Astrocyte (in vitro differentiated cells and primary cell): ENCODE measurements at regions not wholly inside any gene's neighbourhood (a gene's known extent, or its start where the extent isn't known, plus 50 kb on each side); places are given as distances from the start of the nearest gene placed in this dataset.

Experiments
- CTCF ChIP-seq: IDR thresholded peaks from 2 replicates; pipeline ENCODE4 v1.5.1; 2011; ENCODE audit warnings: low read depth, mild to moderate bottlenecking, inconsistent platforms, low read length, moderate library complexity; ENCODE audit not compliant: insufficient read depth
- EZH2 ChIP-seq: IDR thresholded peaks from 2 replicates; pipeline ENCODE4 v1.6.1; 2012; ENCODE audit warnings: mild to moderate bottlenecking, low read length, inconsistent platforms; ENCODE audit not compliant: insufficient read depth

- no peak for TF ChIP-seq CTCF
- no peak for TF ChIP-seq EZH2
These were observed 517.8 kb upstream of the DAB2 start for GRCh38 chr5:39942606-39943005.
